ENCODE measurements at regions not wholly inside any gene's neighbourhood (a gene's known extent, or its start where the extent isn't known, plus 50 kb on each side); places are given as distances from the start of the nearest gene placed in this dataset.

DNA sequence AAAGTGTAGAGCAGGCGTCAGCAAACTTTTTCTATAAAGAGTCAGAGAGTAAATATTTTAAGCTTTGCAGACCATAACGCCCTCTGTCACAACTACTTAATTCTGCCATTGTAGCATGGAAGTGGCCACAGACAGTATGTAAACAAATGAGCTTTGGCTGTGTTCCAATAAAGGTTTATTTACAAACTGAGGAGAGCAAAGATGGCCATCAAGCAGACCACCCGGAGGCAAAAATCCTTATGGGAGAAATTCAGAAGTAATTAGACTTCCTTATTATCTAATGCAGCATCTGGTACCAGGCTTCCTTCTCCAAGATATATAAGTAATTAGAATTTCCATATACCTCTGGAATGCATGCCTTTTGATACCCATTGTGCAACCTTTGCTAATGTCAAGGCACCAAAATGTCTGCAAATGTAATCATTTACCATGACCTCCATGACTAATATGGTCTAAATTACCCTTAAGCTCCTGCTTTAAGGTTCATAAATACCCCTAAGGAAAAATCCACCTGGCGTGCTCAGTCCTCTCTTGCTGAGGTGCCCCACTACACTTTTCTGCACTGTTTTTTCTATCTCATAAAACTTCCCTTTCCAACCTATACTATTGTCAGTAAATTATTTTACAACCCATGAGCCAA is 377.8 kb downstream of the MATN1 start:
- peak; percentile 88 for DNase-seq

DNA sequence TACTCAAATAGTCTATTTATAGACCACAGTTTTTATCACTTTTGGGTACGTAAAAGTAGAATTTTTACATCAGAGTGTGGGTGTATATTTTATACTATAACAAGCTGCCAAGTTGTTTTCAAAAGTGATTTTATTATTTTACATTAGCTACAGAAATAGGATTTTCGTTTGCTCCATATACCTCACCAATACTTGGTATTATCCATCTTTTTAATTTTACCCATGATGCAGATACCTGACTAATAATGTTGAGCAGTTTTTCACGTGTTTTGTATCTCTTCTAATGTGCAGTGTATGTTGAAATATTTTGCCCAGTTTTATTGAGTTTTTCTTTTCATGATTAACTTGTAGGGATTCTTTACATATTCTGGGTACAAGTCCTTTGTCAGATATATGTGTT is 379.8 kb downstream of the MATN1 start:
- no peak for DNase-seq

DNA sequence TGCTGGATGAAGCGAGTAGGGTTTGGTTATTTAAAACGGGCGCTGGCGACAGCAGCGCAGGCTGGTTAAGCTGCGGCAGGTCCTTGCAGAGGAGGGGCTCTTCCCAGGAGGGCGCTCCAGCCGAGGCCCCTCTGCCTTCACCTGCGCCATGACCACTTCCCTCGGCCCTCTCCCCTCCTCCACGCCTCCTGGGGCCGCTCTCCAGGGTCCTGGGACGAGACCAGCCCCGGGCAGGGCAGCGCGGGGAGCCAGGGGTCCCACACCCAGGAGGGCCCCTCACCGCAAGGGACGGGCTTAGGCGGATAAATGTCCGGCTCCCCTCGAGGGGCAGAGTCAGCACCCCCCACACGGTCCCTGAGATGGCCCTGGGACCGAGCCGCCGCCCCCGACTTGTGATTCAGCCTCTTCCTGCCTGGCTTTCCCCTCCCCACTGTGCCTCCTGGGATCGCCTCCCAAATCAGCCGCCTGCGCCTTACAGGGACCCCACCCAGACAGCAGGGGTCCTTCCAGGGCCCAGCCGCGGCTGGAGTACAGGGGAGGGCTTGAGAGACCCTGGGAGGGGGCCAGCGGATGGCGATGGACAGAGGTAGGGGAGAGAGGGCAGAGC is 380.7 kb downstream of the MATN1 start:
- DNase-seq = no peak

DNA sequence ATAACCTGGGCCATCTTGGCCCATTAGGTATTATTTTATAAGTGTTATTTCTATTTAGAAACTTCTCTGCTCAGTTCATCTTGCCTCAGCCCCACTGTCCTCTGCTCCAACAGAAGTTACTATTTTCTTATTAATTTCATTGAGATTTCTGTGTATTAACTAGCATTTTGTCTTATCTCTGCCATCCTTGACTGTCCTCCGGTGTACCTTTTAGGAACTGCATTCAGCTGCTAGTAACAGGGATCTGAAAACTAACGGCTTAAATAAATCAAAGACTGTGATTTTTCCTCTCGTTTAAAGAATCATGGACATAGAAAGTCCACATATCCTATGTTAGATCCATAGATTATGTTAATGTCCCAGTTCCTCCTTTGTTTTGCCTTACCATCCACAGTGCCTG is 382.5 kb downstream of the MATN1 start:
- DNase-seq = no peak

DNA sequence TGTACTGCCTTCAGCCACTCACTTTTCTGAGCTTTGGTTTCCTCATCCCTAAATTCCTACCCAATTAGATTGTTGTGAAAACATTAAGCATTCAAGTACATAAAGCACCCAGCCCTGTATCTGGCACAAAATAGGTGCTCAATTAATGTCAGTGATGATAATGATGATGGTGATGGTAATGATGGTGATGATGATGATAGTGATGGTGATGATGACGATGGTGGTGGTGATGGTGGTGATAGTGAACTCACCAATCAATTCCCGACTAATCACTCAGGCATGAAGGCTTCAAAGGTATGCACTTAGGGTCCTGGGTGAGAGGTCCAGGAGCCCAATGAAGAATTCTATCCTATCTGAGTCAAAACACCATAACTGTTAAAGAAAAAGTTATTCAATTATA is 383.5 kb downstream of the MATN1 start:
- DNase-seq = no peak

DNA sequence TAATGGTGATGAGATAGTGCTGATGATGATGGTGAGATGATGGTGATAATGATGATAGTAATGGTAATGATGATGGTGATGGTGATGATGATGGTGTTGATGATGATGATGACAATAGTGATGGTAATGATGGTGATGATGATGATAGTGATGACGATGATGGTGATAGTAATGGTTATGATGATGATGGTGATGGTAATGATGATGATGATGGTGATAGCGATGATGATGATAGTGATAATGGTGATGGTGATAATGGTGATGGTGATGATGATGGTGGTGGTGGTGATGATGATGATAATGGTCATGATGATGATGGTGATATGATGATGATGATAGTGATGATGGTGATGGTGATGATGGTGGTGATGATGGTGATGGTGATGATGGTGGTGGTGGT is 384.6 kb downstream of the MATN1 start:
- DNase-seq = no peak

DNA sequence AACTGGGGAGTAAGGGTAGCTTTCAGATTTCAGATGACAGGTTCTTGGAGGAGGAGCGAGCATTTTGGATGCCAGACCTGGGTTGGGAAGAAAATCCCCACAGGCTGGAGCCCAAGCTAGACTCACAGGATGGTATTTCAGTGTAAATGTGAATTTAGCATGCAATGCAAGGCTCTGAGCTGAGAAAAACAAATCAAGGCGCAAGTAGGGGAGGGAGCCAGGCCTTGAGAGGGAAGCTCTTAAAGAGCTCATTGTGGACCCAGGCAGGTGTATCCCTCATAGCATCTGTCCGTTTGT is 386.1 kb downstream of the MATN1 start:
- peak; percentile 24 for DNase-seq

DNA sequence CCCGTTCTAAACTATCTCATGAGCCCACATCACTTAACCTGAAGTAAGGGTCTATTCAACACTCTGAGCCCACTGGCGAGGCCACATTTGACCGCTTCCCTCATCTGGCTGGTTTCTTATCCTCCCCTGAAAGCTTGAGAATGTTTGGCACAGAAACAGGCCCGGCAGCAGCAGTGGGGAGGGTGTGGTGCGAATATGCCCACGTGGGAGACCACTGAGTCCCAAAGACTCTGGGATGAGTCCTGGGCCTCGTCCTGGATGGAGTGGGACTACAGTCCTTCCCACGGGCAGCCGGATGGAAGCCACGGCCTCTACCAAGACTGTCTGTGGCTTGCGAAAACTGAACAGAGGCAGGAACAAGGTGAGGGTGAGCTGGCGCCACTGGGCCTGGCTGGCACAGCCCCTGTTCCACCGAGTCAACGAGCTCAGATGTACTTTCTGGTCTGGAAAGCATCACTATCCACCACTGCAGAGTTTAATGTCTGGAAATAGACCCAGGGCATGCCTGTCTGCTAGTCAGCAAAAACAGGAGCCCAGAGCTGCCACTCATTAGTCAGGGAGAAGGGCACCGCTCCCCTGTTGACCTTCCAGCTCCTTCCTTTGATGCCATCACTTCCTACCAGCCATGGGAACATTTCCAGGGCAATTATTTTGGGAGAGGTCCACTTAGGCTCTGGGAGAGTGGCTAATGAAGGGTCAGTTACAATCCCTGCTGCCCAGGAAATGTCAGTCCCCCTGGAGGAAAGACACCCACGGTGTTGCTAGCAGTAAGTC is 386.6 kb downstream of the MATN1 start:
- no peak for DNase-seq

DNA sequence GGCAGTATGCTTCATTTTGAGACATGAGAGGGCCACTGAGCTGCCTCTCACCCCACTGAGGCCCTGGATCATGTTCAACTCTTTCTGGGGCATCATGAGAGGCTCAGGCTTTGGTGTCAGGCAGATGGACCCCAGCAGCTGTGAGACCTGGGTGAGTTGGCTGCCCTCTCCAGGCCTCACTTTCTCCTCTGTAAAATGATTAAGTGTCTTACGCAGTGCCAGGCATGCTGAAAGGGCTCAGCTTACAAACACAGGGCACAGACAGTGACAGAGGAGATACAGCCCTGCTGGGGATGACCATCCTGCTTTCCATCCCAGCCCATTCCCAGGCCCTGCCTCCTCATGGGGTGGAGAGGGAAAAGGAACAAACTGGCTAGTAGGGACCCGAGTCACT is 387.4 kb downstream of the MATN1 start:
- no peak for DNase-seq

DNA sequence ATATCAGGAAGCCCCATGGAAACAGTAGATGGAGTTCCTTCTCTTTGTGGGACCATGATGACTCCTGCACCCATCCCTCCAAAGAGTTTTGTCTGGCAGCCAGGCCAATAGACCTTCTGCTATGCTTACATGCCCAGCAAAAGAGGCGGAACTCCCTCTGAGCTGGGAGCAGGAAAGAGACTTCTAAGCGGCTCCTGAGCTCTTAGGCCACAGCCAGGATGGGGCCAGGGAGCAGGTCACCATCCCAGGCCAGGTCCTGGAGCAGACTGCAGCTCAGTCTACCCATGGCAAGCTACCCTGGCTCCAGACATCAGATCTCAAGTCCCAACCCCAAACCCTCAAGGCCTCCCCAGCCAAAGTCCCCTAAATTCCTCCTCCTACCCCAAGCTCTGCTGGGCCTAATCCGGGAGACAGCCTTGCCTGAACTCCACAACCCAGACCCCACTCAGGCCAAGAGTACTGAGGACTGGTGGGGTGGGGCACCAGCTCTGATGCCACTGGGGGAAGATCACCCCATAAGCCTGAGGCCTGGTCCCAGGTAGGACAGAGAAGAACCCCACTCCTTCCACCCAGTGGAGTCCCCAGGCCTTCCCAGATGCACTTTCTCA is 387.9 kb downstream of the MATN1 start:
- no peak for DNase-seq

DNA sequence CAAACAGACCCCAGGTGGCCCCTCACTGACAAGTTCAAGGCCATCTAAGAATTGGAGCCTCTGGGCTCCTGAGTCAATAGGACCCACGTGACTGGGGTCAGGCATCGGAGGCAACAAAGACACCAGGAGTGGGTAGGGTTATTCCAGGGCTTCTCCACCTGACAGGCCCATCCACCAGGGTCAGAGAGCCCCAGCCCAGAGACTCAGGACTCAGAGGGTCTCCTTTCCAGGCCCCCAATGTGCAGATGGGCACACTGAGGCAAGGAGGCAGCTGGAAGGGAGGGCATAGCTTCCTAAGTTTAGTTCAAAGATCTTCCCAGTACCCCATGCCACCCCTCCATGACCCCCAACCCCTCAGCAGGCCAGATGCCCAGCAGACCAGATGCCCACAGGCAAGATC is 388.6 kb downstream of the MATN1 start:
- no peak for DNase-seq

DNA sequence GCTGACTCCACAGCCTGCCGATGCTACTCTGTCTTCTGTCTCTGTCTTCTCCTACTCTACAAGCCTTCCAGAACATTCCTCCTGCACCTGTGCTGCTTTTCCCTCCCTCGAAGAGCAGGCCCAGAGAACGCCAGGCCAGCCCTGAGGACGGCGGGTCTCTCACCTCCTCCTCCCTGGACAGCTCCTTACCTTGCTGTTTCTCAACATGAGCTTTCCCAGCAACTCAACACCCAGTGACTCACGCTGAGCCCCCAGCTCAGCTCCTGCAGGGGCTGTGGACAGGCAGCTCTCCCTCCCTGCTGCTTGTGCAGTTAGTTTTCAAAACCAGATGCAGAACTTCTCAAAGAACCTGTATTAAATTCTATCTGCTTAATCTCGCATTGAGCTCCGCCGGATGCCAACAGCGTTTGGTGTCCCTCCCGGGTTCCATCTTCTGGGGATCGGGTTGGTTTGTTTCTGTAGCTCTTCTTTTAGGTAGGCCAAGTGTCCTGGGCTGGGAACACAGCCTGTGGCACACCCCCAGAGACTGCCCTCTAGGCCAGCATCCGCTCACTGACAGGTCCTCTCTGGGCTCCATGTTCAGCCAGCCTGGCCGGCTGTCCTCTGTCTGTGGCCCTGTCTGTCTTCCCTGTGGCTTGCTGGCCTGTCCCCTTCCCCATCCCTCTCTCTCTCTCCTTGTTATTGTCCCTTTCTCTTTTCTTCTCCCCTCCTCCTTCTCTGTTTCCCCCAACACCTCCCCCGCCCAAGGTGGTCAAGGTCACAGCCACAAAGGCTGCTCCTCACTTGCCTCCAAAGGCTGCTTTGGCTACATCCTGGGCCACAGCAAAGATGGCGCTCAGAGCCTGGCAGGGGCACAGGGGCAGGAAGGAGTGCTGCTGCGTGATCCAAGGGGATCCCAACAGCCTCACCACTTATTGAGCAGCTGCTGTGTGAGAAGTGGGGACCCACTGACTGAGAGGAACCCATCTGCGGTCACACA is 391.0 kb downstream of the MATN1 start:
- DNase-seq = no peak

DNA sequence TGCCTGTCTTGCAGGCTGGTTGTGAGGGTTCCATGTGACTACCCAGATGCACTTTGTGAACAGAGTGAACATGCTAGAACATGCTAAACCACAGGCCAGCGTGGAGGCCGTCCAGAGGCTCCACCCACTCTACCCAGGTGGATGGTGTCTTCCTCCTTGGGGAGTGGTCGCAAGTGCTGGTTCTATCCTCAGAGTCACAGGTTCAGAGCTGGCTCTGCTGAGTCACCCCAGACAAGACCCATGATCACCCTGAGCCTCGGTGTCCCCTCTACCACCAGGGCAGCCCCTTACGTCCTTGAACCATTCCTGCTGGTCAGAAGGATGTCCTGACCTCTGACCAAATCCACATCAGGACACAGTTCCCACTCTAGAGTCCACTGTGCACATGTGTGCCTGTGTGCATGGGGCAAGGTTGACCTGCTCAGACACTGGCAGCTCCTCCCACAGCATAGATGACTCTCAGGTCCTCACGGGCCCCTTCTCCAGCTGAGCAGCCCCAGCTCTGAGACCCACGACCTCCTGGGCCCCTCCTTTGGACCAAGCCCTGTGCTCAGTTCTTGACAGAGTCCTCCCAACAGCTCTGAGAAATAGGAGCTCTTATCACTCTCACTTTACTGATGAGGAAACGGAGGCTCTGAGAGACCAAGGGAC is 391.8 kb downstream of the MATN1 start:
- no peak for DNase-seq

DNA sequence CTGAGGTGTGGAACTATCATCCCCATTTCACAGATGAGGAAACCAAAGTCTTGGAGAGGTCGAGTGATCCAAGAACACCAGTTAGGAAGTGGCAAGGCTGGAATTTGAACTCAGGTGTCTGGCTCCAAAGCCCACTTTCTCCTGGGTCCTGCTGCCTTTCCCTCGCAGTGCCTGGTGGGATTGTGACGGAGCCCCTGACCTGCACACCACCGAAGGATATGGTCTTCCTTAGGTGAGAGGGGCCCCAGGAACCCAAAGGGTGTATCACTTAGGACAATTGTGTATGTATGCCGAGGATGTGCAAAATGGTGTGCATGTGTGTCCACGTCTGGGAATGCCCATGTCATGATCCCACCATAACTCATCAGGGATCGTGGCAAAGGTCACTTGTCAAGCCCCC is 392.7 kb downstream of the MATN1 start:
- DNase-seq = no peak

DNA sequence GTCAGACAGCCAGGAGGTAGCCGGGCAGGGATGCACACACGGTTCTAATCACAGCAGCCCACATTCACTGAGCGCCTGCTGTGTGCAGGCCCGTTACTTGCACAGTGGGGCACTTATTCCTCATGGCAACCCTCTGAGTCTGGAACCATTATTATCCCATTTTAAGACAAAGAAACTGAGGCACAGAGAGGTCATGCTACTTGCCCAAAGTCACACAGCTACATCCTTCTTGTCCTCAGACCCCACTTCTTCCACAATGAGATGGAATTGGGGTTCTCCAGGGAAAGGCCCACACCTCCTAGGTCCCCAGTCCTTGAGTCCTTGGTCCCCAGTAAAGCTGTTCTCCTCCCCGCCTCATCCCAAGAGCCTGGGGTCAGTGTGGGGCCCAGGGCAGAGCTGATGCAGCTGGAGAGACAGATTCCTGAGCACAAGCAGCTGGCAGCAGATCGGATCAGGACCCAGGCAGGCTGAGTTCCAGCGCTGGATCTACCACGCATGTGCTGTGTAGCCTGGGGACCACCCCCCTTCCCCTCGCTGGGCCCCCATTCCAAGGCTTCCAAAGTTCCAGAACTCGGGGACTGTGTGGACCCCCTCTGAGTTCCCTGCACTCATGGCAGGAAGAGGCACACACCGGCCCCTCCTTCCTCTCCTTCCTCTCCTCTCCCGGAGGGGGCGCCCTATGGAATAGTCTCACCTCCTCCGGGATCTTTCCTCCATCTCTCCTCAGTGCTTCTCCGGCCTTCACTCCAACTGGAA is 393.4 kb downstream of the MATN1 start:
- no peak for DNase-seq

DNA sequence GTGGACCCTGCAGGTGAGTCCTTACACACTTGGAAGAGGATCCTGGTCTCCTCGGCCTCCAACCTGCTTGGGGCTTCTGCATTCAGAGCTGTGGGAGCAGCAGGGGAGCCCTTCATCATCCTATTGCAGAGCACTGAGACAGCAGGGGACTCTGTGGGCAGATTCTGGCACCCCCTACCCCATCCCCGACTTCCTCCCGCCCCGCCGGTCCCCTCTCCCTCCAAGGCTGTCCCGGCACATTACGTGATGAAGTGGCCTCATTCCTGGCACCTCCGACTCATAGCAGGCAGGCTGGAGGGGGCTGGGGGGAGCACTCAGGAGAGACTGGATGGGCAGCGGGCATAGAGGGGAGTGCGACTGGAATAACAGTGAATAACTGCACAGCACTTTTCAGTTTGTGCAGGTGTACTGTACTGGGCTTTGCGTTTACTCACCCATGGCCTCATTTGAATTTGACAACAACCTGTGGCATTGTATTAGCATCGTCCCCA is 394.1 kb downstream of the MATN1 start:
- no peak for DNase-seq

DNA sequence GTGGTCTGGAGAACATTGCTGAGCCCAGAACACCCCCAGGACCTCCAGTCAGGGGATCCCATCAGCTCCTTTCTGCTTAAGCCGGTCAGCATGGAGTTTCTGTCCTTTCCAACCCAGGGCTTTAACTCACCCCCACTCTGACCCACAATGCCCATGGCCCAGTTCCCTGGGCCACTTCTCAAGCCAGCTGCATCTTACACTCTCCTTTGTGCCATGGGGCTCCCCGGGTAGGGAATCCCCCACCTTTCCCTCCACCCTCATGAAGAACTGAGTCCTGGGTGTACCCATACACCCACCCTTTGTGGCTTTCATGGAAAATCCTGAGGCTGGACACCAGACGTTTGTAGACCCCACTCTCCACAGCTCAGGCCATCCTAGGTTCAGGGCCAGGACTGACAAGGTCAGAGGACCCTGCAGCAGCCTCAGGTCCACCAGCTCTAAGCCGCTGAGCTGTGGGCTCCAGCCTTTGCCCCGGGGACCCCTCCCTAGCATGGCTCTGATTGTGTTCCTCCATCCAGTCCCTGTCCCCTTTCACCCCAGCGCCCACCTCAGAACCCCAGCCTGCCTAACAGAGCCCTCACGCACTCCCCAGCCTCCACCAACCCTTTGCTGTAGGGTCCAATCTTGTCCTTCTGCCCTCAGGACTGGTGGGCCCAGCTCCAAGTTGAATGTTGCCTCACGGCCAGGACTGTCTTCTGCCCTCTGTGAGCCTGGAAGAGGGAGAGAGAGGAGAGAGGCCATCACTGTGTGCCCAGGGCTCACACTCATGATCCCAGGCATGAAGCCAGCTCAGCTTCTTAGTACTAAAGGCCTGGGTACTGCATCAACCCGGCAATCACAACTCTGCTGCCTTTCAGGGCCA is 394.8 kb downstream of the MATN1 start:
- no peak for DNase-seq

DNA sequence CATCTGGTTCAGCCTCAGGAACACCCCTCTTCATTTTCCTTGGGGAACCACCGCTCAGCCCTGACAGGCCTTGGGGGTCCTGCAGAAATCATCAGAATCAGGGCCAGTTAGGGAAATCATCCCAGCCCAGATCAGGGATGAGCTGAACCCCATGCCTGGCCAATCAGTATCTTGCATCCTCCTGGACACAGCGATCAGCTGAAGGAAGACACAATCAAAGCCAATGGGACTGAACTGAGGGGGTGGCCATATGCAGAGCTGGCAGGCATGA is 395.4 kb downstream of the MATN1 start:
- no peak for DNase-seq

DNA sequence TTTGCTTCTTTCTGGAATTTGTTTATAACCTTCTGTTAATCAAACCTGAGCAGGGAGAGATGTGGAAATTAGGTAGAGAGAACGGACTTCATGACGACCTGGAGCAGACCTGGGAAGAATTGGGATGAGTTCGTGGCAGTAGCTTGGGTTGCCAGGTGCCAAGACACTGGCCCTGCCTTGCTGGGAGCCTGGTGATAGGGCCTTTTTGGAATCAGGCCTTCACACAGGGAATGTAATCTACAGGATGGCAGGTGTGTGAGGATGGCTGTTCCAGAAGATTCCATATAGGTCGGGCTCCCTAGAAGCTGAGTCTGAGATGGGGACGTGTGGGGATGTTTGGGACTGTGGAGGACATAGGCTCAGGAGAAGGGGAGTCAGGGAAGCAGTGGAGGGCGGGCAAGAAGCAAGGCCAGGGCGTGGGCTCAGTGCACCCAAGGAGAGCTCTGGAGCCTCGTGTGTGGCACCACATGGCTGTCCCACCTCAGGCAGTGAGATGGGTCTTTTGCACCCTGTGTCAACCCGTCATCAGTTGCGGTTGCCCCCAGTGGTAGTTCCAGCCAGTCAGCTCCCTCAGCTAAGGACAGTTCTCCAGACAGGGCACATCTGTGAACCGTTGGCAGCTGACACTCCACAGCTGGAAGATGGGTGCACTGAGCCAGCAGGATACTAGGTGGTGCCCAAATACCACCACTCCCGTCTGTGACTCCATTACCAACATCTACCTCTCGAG is 395.9 kb downstream of the MATN1 start:
- DNase-seq = no peak

DNA sequence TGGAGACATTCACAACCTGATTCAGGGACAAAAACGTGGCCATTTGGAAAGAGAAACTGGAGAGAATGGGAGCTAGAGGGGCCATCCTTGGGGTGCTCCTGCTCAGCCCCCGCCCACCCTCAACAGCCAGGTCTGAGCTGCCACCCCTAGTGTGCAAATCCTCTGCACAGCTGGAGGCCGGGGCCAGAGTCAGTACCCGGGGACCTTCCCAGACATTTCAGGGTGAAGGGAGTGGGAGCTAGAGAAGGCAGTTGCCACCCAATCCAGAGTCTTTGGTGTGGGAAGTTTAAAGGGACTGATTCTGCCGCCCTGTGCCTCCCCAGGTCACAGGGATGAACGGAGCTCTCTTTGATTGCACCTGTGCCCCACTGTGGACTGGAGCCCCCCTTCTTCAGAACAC is 397.4 kb downstream of the MATN1 start:
- DNase-seq = no peak
